HCT116 (cell line): ENCODE measurements at regions not wholly inside any gene's neighbourhood (a gene's known extent, or its start where the extent isn't known, plus 50 kb on each side); places are given as distances from the start of the nearest gene placed in this dataset.

ENCODE experiments used
- ATAC-seq: fragments of 200-7000 bp; cut with Tn5 transposase; 2 replicates; pipeline ENCODE4 v1.9.1; 2020; ENCODE audit warnings: mild to moderate bottlenecking, moderate library complexity
- BruUV-seq: library from RNA; stranded (reverse); fragments of 400-500 nt; replicated peaks from 2 replicates; lab custom pipeline; 2021; lab: Mats Ljungman, UMichigan
- CTCF ChIA-PET: fragments of 300-600 bp; sonication (Branson Sonifier 250); formaldehyde crosslinking; loops from one replicate; lab custom pipeline; 2021; ENCODE audit warnings: antibody characterized with exemption; lab: Charles Lee
- POLR2A ChIA-PET: fragments of 300-600, 350-600 bp; sonication (Branson Sonifier 250); formaldehyde crosslinking; loops from one replicate; lab custom pipeline; 2021; ENCODE audit warnings: antibody characterized with exemption; lab: Charles Lee
- RAD21 ChIA-PET, 2 experiments: fragments of 300-600 bp; sonication (Branson Sonifier 250); formaldehyde crosslinking; loops; one replicate each; lab custom pipeline; 2023; ENCODE audit warnings: low total read pairs in 2 of 2; ENCODE audit not compliant: uncharacterized antibody in 2 of 2, unreplicated experiment in 2 of 2, low non-redundant PET in 1 of 2; lab: Charles Lee
- DNase-seq: peaks from one replicate; pipeline ENCODE4 v3.0.0-alpha.2; 2010; ENCODE audit warnings: low read depth, low spot score
- H2AFZ ChIP-seq: fragments of 200-600 bp; shearing (Covaris generic), sonication (generic); 2 replicates; pipeline ENCODE4 v1.6.1; 2017; ENCODE audit warnings: low read depth, mixed run types, mixed read lengths, antibody characterized with exemption, low read length; ENCODE audit not compliant: poor library complexity, severe bottlenecking
- H3K27ac ChIP-seq: 2 replicates; pipeline ENCODE4 v1.5.1; 2012; ENCODE audit warnings: low read depth, low read length
- H3K27me3 ChIP-seq: fragments of 200-600 bp; sonication (generic); 2 replicates; pipeline ENCODE4 v1.6.1; 2016; ENCODE audit warnings: mixed run types, low read length, mixed read lengths; ENCODE audit not compliant: insufficient read depth
- H3K36me3 ChIP-seq, 2 experiments: fragments of 200-500 bp in 1 of 2; fragments of 200-600 bp in 1 of 2; sonication (Bioruptor generic) in 1 of 2; sonication (generic) in 1 of 2; 2 replicates each; pipeline versions ENCODE4 v1.5.1 to v1.6.1; 2014 to 2016; ENCODE audit warnings: low read length in 2 of 2, inconsistent platforms in 1 of 2, mixed read lengths in 1 of 2, mixed run types in 1 of 2; ENCODE audit not compliant: insufficient read depth in 2 of 2, control insufficient read depth in 1 of 2
- H3K4me1 ChIP-seq, 2 experiments: fragments of 200-600 bp in 1 of 2; sonication (generic) in 1 of 2; 2 replicates each; pipeline versions ENCODE4 v1.5.1 to v1.6.1; 2012 to 2017; ENCODE audit warnings: low read length in 2 of 2, inconsistent platforms in 1 of 2, mild to moderate bottlenecking in 1 of 2, mixed read lengths in 1 of 2, mixed run types in 1 of 2, moderate library complexity in 1 of 2; ENCODE audit not compliant: insufficient read depth in 2 of 2, control insufficient read depth in 1 of 2
- H3K4me2 ChIP-seq: fragments of 200-600 bp; sonication (generic); 2 replicates; pipeline ENCODE4 v1.6.1; 2017; ENCODE audit warnings: mixed run types, low read length, mixed read lengths
- H3K4me3 ChIP-seq, 2 experiments: fragments of 200-600 bp in 1 of 2; sonication (generic) in 1 of 2; replicated peaks in 1 of 2; 2 replicates each; pipeline ENCODE4 v1.5.1; 2011 to 2016; ENCODE audit warnings: low read length in 2 of 2, control low read depth in 1 of 2, low read depth in 1 of 2, mild to moderate bottlenecking in 1 of 2, mixed read lengths in 1 of 2, mixed run types in 1 of 2
- H3K79me2 ChIP-seq: fragments of 200-600 bp; sonication (generic); 2 replicates; pipeline ENCODE4 v1.6.1; 2017; ENCODE audit warnings: mild to moderate bottlenecking, mixed run types, low read length, moderate library complexity, mixed read lengths; ENCODE audit not compliant: insufficient read depth
- H3K9ac ChIP-seq: fragments of 200-600 bp; sonication (generic); 2 replicates; pipeline ENCODE4 v1.6.1; 2016; ENCODE audit warnings: low read length, mixed read lengths
- H3K9me2 ChIP-seq: fragments of 200-600 bp; sonication (generic), shearing (Covaris generic); 2 replicates; pipeline ENCODE4 v1.6.1; 2017; ENCODE audit warnings: mixed run types, mild to moderate bottlenecking, moderate library complexity; ENCODE audit not compliant: insufficient read depth
- H3K9me3 ChIP-seq, 2 experiments: fragments of 200-500 bp in 1 of 2; fragments of 200-600 bp in 1 of 2; sonication (Bioruptor generic) in 1 of 2; sonication (generic) in 1 of 2; 2 replicates each; pipeline ENCODE4 v1.6.1; 2014 to 2017; ENCODE audit warnings: low read length in 2 of 2, mixed read lengths in 2 of 2, inconsistent platforms in 1 of 2, low read depth in 1 of 2, mild to moderate bottlenecking in 1 of 2, mixed run types in 1 of 2, moderate library complexity in 1 of 2; ENCODE audit not compliant: control insufficient read depth in 1 of 2, insufficient read depth in 1 of 2
- H4K20me1 ChIP-seq: fragments of 200-600 bp; sonication (generic), shearing (Covaris generic); 2 replicates; pipeline ENCODE4 v1.6.1; 2017; ENCODE audit warnings: mixed run types, mild to moderate bottlenecking, moderate library complexity; ENCODE audit not compliant: insufficient read depth
- ATF3 ChIP-seq: IDR thresholded peaks from 2 replicates; pipeline ENCODE4 v1.6.1; 2012
- CBX3 ChIP-seq: IDR thresholded peaks from 2 replicates; pipeline ENCODE4 v1.6.1; 2012; ENCODE audit warnings: low read depth
- EGR1 ChIP-seq: IDR thresholded peaks from 2 replicates; pipeline ENCODE4 v1.6.1; 2012; ENCODE audit warnings: low read depth
- EZH2 ChIP-seq: fragments of 200-600 bp; sonication (generic); IDR thresholded peaks from 2 replicates; pipeline ENCODE4 v1.6.1; 2017; ENCODE audit warnings: antibody characterized with exemption, mixed run types
- EZH2phosphoT487 ChIP-seq: fragments of 200-600 bp; IDR thresholded peaks from 2 replicates; pipeline ENCODE4 v1.6.1; 2018; ENCODE audit warnings: antibody characterized with exemption, borderline replicate concordance
- FOSL1 ChIP-seq: IDR thresholded peaks from 2 replicates; pipeline ENCODE4 v1.6.1; 2012; ENCODE audit warnings: low read depth
- JUND ChIP-seq: IDR thresholded peaks from 2 replicates; pipeline ENCODE4 v1.6.1; 2012
- MAX ChIP-seq: IDR thresholded peaks from 2 replicates; pipeline ENCODE4 v1.6.1; 2012
- RAD21 ChIP-seq: IDR thresholded peaks from 2 replicates; pipeline ENCODE4 v1.6.1; 2012; ENCODE audit warnings: low read depth, mild to moderate bottlenecking
- REST ChIP-seq: IDR thresholded peaks from 2 replicates; pipeline ENCODE4 v1.6.1; 2012; ENCODE audit warnings: low read depth
- SIN3A ChIP-seq: IDR thresholded peaks from 2 replicates; pipeline ENCODE4 v1.6.1; 2012; ENCODE audit warnings: low read depth
- SP1 ChIP-seq: IDR thresholded peaks from 2 replicates; pipeline ENCODE4 v1.6.1; 2012; ENCODE audit warnings: low read depth
- SRF ChIP-seq: IDR thresholded peaks from 2 replicates; pipeline ENCODE4 v1.6.1; 2012; ENCODE audit warnings: low read depth
- TCF7L2 ChIP-seq: IDR thresholded peaks from 2 replicates; pipeline ENCODE4 v1.7.0; 2011; ENCODE audit warnings: borderline replicate concordance, inconsistent platforms; ENCODE audit not compliant: insufficient read depth, insufficient read length; ENCODE audit errors: extremely low read depth
- ZBTB33 ChIP-seq: IDR thresholded peaks from 2 replicates; pipeline ENCODE4 v1.6.1; 2011; ENCODE audit warnings: mild to moderate bottlenecking, low read length, moderate library complexity; ENCODE audit not compliant: insufficient replicate concordance; ENCODE audit errors: extremely low read depth
- ZFX ChIP-seq: fragments of 450-650 bp; IDR thresholded peaks from 2 replicates; pipeline ENCODE4 v1.6.1; 2017
- ZNF274 ChIP-seq: fragments of 200-500 bp; sonication (Bioruptor generic); IDR thresholded peaks from 2 replicates; pipeline ENCODE4 v1.6.1; 2014; ENCODE audit warnings: mild to moderate bottlenecking, low read depth, low read length, inconsistent platforms
- intact Hi-C: fragments of 100-400 bp; cut with micrococcal nuclease; formaldehyde crosslinking; loops from 2 replicates; pipeline ENCODE4 v1.10.0; 2022

- no peak for DNase-seq
- H3K36me3 ChIP-seq, result no peaks in the 10 kb centered on the region
- H4K20me1 ChIP-seq, result no peaks in the 10 kb centered on the region
- no peaks in the 10 kb centered on the region for H3K9me2 ChIP-seq
- no peak overlapping the region for H3K4me2 ChIP-seq
- H3K4me3 ChIP-seq, result no peak overlapping the region
- POLR2A ChIA-PET, result no interaction called here
- no TSS peak for BruUV-seq
- no peak overlapping the region for H3K27ac ChIP-seq
- H3K79me2 ChIP-seq, result no peaks in the 10 kb centered on the region
- H3K9ac ChIP-seq, result no peak overlapping the region
- H3K27me3 ChIP-seq, result 0 out of 2 replicates have a peak, but pooled peaks cover 4% of the 10 kb centered on the region
- no peaks in the 10 kb centered on the region for H3K4me1 ChIP-seq
- intact Hi-C loops, result no loop called here
- TF ChIP-seq JUND (no peak), CBX3 (no peak), EGR1 (no peak), SIN3A (no peak), ATF3 (no peak), EZH2 (no peak), TCF7L2 (no peak), RAD21 (no peak), MAX (no peak), REST (no peak), ZFX (no peak), FOSL1 (no peak), ZNF274 (no peak), SRF (no peak), SP1 (no peak), EZH2phosphoT487 (no peak), ZBTB33 (no peak)
- H3K9me3 ChIP-seq, result no peaks in the 10 kb centered on the region
- no peak overlapping the region for H2AFZ ChIP-seq
- RAD21 ChIA-PET, result no interaction called here
- no peak for ATAC-seq
- CTCF ChIA-PET, result no interaction called here
Measured at GRCh38 chr6:170205534-170206316, 85.2 kb downstream of the DLL1 start.
